Neutrophil (primary cell): ENCODE measurements at regions not wholly inside any gene's neighbourhood (a gene's known extent, or its start where the extent isn't known, plus 50 kb on each side); places are given as distances from the start of the nearest gene placed in this dataset.

Experiments used
- H3K27ac ChIP-seq: fragments of 200-600 bp; sonication (generic); 2 replicates; pipeline ENCODE4 v1.5.1; 2016; ENCODE audit warnings: mild to moderate bottlenecking, moderate library complexity
- H3K27me3 ChIP-seq: fragments of 200-600 bp; sonication (generic); 2 replicates; pipeline ENCODE4 v1.6.0; 2016; ENCODE audit warnings: mild to moderate bottlenecking
- H3K36me3 ChIP-seq: fragments of 200-600 bp; sonication (generic); 2 replicates; pipeline ENCODE4 v1.5.1; 2017
- H3K4me1 ChIP-seq, 2 experiments: fragments of 200-600 bp in 1 of 2; sonication (generic) in 1 of 2; 1 replicate in 1 of 2; 2 replicates in 1 of 2; pipeline versions ENCODE4 v1.5.1 to v1.6.1; 2013 to 2016; ENCODE audit warnings: low read depth in 1 of 2, low read length in 1 of 2, mild to moderate bottlenecking in 1 of 2, moderate library complexity in 1 of 2; ENCODE audit not compliant: control insufficient read depth in 1 of 2, insufficient read depth in 1 of 2
- H3K4me3 ChIP-seq, 2 experiments: fragments of 200-600 bp in 1 of 2; sonication (generic) in 1 of 2; 1 replicate in 1 of 2; 2 replicates in 1 of 2; pipeline ENCODE4 v1.5.1; 2013 to 2016; ENCODE audit warnings: low read depth in 1 of 2, low read length in 1 of 2, mild to moderate bottlenecking in 1 of 2, moderate library complexity in 1 of 2
- H3K9me3 ChIP-seq: fragments of 200-600 bp; sonication (generic); 2 replicates; pipeline ENCODE4 v1.5.1; 2016
- CTCF ChIP-seq: fragments of 200-600 bp; sonication (generic); IDR thresholded peaks from 2 replicates; pipeline ENCODE4 v1.5.1; 2016; ENCODE audit warnings: antibody characterized with exemption

GRCh38 chr20:53839423-53840176 lies 230.8 kb downstream of the BCAS1 start:
- Histone ChIP-seq H3K4me3 (peak overlapping the region; percentile 31 to 37), H3K36me3 (no peaks in the 10 kb centered on the region), H3K27ac (peak overlapping the region; percentile 91), H3K27me3 (no peaks in the 10 kb centered on the region), H3K9me3 (no peaks in the 10 kb centered on the region), H3K4me1 (peaks cover 75 to 82% of the 10 kb centered on the region in 2 experiments)
- TF ChIP-seq CTCF = peak; percentile 48

DNA sequence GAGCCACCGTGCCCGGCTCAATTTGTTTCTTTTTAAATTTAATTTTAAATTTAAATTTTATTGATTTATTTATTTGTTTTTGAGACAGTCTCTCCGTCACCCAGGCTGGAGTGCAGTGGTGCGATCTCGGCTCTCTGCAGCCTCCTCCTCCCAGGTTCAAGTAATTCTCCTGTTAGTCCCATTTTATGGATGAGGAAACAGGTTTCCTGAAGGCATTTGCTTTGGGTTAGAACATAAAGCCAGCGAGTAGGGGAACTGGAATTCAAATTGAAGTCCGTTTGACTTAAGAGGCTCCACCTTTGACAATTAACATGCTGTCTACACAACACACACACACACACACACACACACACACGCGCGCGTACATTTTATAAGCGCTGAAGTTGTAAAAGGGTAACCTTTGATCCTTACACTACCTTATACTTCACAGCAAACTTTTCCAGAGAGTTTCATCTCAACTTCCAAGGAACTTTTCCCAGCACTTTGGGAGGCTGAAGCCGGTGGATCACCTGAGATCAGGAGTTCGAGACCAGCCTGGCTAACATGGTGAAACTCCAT lies 232.0 kb downstream of the BCAS1 start:
- Histone ChIP-seq H3K36me3 (no peaks in the 10 kb centered on the region), H3K27me3 (no peaks in the 10 kb centered on the region), H3K4me1 (peaks cover 82 to 85% of the 10 kb centered on the region in 2 experiments), H3K27ac (peak overlapping the region; percentile 91), H3K4me3 (peak overlapping the region in 1 of 2 experiments; percentile 37), H3K9me3 (no peaks in the 10 kb centered on the region)
- no peak for TF ChIP-seq CTCF

DNA sequence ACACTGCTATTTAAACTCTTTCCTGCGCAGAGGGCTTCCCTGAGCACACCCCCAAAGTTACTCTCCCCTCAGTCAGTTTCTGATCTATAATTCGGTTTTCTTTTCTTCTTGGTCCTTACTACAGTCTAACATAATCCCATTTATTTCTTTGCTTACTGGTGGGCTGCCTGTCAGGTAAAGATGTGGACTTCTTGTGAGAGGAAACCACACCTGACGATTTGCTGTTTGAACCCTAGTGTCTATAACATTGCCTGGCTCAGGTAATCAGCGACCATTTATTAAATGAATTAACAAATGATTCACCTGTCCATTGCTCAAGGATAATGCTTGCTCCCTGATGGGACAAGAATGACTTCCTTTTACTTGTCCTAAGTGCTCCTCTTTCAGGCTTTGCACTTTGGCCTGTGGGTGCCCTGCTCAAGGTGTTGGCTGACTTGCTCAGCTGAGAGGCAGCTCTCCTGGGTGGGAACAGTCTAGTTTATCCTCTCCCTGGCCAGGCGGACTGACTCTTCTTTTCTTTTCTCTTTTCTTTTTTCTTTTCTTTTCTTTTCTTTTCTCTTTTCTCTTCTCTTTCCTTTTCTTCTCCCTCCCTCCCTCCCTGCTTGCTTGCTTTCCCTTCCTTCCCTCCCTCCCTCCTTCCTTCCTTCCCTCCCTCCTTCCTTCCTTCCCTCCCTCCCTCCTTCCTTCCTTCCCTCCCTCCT lies 233.1 kb downstream of the BCAS1 start:
- Histone ChIP-seq H3K27me3 (no peaks in the 10 kb centered on the region), H3K27ac (peak overlapping the region; percentile 91), H3K4me1 (peaks cover 73 to 77% of the 10 kb centered on the region in 2 experiments), H3K36me3 (no peaks in the 10 kb centered on the region), H3K9me3 (no peaks in the 10 kb centered on the region), H3K4me3 (no peak overlapping the region)
- no peak for TF ChIP-seq CTCF

GRCh38 chr20:53834749-53835148 lies 235.6 kb downstream of the BCAS1 start:
- Histone ChIP-seq H3K27ac (peak overlapping the region; percentile 27), H3K4me1 (peaks cover 63 to 64% of the 10 kb centered on the region in 2 experiments), H3K4me3 (no peak overlapping the region), H3K27me3 (no peaks in the 10 kb centered on the region), H3K36me3 (no peaks in the 10 kb centered on the region), H3K9me3 (no peaks in the 10 kb centered on the region)
- TF ChIP-seq CTCF = no peak

- Histone ChIP-seq H3K27me3 (no peaks in the 10 kb centered on the region), H3K27ac (peak overlapping the region; percentile 62), H3K4me3 (peak overlapping the region in 1 of 2 experiments; percentile 3), H3K4me1 (peaks cover 63 to 64% of the 10 kb centered on the region in 2 experiments), H3K36me3 (no peaks in the 10 kb centered on the region), H3K9me3 (no peaks in the 10 kb centered on the region)
- no peak for TF ChIP-seq CTCF
These were observed 236.3 kb downstream of the BCAS1 start for GRCh38 chr20:53834062-53834442.
